ENCODE measurements at regions not wholly inside any gene's neighbourhood (a gene's known extent, or its start where the extent isn't known, plus 50 kb on each side); places are given as distances from the start of the nearest gene placed in this dataset.

GRCh38 chr6:133644548-133644891, 244.4 kb upstream of the TCF21 start:
- Histone ChIP-seq H3K4me3 (ENCODE audit: low read depth in 1 of 2, low read length in 2 of 2) (no peak overlapping the region), H3K4me1 (ENCODE audit: control insufficient read depth in 2 of 2, insufficient read depth in 2 of 2, low read length in 1 of 2) (no peaks in the 10 kb centered on the region), H3K27ac (ENCODE audit: low read depth in 2 of 2, low read length in 1 of 2) (no peak overlapping the region), H3K27me3 (ENCODE audit: control insufficient read depth in 1 of 2, insufficient read depth in 2 of 2, low read length in 2 of 2) (no peaks in the 10 kb centered on the region), H3K36me3 (ENCODE audit: control insufficient read depth in 2 of 2, insufficient read depth in 2 of 2, low read length in 1 of 2) (no peaks in the 10 kb centered on the region), H3K9me3 (ENCODE audit: control insufficient read depth in 2 of 2, insufficient read depth in 1 of 2, low read depth in 1 of 2, low read length in 1 of 2) (no peaks in the 10 kb centered on the region)
- WGBS, 2 donors, result 61 to 67% methylated on average over 4 of the region's 4 CpGs

GRCh38 chr6:133644892-133645619, 243.9 kb upstream of the TCF21 start:
- Histone ChIP-seq H3K27me3 (ENCODE audit: control insufficient read depth in 1 of 2, insufficient read depth in 2 of 2, low read length in 2 of 2) (no peaks in the 10 kb centered on the region), H3K36me3 (ENCODE audit: control insufficient read depth in 2 of 2, insufficient read depth in 2 of 2, low read length in 1 of 2) (no peaks in the 10 kb centered on the region), H3K9me3 (ENCODE audit: control insufficient read depth in 2 of 2, insufficient read depth in 1 of 2, low read depth in 1 of 2, low read length in 1 of 2) (no peaks in the 10 kb centered on the region), H3K27ac (ENCODE audit: low read depth in 2 of 2, low read length in 1 of 2) (no peak overlapping the region), H3K4me3 (ENCODE audit: low read depth in 1 of 2, low read length in 2 of 2) (no peak overlapping the region), H3K4me1 (ENCODE audit: control insufficient read depth in 2 of 2, insufficient read depth in 2 of 2, low read length in 1 of 2) (no peaks in the 10 kb centered on the region)
- WGBS, 2 donors, result 34 to 40% methylated on average over 5 of the region's 5 CpGs

DNA sequence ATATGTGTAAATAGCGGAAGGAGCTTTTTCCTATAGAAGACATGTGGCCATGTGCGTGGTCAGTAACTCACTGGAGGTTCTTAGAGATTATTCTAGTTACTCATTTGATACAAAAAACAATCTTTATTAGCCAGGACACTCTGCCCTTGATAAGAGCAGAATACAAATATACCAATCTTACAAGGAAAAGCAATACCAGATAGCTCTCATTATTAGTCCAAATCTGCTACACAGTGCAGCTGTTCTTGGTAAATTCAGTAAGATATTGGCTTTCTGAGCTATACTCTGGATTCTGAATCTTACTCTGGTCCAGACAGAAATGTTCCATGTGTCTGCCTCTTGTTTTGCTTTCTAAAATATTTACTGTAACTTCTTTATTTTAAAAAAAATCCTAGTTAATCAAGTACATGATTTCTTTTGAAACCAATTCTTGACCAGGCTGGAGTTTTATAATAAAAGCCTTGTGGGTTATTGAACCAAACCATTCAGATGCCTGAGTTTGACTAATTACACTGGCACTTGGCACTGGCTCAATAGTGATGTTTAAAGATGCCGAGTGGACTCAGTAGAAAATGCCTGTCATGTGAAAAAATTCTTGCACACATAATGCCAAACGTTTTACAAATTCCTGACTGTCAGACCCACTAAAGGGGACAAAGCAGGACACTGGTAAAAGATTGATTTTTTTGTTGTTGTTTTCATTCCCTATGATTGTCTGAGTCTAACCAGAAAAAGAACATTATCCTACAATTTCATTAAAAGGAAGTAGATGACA, 242.8 kb upstream of the TCF21 start:
- Histone ChIP-seq H3K9me3 (ENCODE audit: control insufficient read depth in 2 of 2, insufficient read depth in 1 of 2, low read depth in 1 of 2, low read length in 1 of 2) (no peaks in the 10 kb centered on the region), H3K4me1 (ENCODE audit: control insufficient read depth in 2 of 2, insufficient read depth in 2 of 2, low read length in 1 of 2) (no peaks in the 10 kb centered on the region), H3K27me3 (ENCODE audit: control insufficient read depth in 1 of 2, insufficient read depth in 2 of 2, low read length in 2 of 2) (no peaks in the 10 kb centered on the region), H3K4me3 (ENCODE audit: low read depth in 1 of 2, low read length in 2 of 2) (no peak overlapping the region), H3K27ac (ENCODE audit: low read depth in 2 of 2, low read length in 1 of 2) (no peak overlapping the region), H3K36me3 (ENCODE audit: control insufficient read depth in 2 of 2, insufficient read depth in 2 of 2, low read length in 1 of 2) (no peaks in the 10 kb centered on the region)
- WGBS, 2 donors, result 42 to 44% methylated on average over 4 of the region's 4 CpGs

DNA sequence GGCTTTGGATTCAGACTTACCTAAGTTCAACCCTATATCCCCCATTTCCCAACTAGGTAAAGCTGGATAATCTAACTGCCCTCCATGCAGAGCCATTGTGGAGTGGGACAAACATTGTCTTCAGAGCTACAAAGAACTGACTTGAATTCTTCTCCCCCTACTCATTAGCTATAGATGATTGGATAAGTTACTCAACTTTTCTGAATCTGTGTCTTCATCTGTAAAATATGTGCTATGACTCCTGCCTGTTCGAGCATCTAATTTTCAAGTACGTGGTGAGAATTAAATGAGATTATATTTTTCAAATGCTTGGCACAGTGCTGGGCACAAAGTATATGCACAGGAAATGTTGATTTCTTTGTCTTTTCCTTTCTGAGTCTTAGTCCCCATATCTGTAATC, 240.3 kb upstream of the TCF21 start:
- H3K27me3 ChIP-seq (ENCODE audit: control insufficient read depth in 1 of 2, insufficient read depth in 2 of 2, low read length in 2 of 2), result no peaks in the 10 kb centered on the region
- H3K4me3 ChIP-seq (ENCODE audit: low read depth in 1 of 2, low read length in 2 of 2), result no peak overlapping the region
- H3K4me1 ChIP-seq (ENCODE audit: control insufficient read depth in 2 of 2, insufficient read depth in 2 of 2, low read length in 1 of 2), result no peaks in the 10 kb centered on the region
- WGBS, 2 donors, result 54 to 82% methylated on average over 2 of the region's 2 CpGs
- no peaks in the 10 kb centered on the region for H3K36me3 ChIP-seq (ENCODE audit: control insufficient read depth in 2 of 2, insufficient read depth in 2 of 2, low read length in 1 of 2)
- no peak overlapping the region for H3K27ac ChIP-seq (ENCODE audit: low read depth in 2 of 2, low read length in 1 of 2)
- no peaks in the 10 kb centered on the region for H3K9me3 ChIP-seq (ENCODE audit: control insufficient read depth in 2 of 2, insufficient read depth in 1 of 2, low read depth in 1 of 2, low read length in 1 of 2)

DNA sequence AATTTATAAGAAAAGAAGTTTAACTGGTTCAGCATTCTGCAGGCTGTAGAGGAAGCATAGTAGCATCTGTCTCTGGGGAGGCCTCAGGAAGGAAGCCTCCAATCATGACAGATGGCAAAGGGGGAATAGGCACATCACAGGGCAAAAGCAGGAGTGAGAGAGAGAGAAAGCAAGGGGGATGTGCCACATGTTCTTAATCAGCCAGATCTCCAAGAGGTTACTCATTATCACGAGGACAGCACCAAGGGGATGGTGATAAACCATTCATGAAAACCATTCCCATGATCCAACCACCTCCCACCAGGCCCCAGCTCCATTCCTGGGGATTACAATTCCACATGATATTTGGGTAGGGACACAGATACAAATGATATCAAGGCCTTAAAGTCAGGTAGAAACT, 217.5 kb upstream of the TCF21 start:
- 56 to 62% methylated on average over 1 of the region's 1 CpG for WGBS, 2 donors
- Histone ChIP-seq H3K36me3 (ENCODE audit: control insufficient read depth in 2 of 2, insufficient read depth in 2 of 2, low read length in 1 of 2) (no peaks in the 10 kb centered on the region), H3K4me1 (ENCODE audit: control insufficient read depth in 2 of 2, insufficient read depth in 2 of 2, low read length in 1 of 2) (no peaks in the 10 kb centered on the region), H3K9me3 (ENCODE audit: control insufficient read depth in 2 of 2, insufficient read depth in 1 of 2, low read depth in 1 of 2, low read length in 1 of 2) (peaks cover 0 to 2% of the 10 kb centered on the region in 2 donors), H3K27me3 (ENCODE audit: control insufficient read depth in 1 of 2, insufficient read depth in 2 of 2, low read length in 2 of 2) (no peaks in the 10 kb centered on the region), H3K27ac (ENCODE audit: low read depth in 2 of 2, low read length in 1 of 2) (no peak overlapping the region), H3K4me3 (ENCODE audit: low read depth in 1 of 2, low read length in 2 of 2) (no peak overlapping the region)

DNA sequence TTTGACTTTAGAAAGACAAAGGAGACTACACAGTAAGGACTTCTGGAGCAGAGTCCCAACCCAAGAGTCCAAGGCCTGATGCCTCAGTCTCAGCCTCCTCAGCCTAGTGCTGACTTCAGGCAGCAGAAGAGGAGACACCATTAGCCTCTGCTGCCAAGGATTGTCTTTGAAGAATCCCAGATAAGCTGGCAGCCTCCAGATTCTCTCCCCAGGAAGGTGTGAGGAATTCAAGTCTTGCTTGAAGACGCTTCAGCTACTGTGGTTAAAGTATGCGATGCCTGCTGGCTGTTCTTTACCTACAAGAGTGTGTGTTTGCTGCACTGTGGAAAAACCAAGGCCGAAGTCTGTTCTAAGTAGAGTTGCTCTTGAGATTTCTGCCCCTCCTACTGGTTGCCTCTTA, 215.9 kb upstream of the TCF21 start:
- Histone ChIP-seq H3K9me3 (ENCODE audit: control insufficient read depth in 2 of 2, insufficient read depth in 1 of 2, low read depth in 1 of 2, low read length in 1 of 2) (peaks cover 0 to 2% of the 10 kb centered on the region in 2 donors), H3K4me1 (ENCODE audit: control insufficient read depth in 2 of 2, insufficient read depth in 2 of 2, low read length in 1 of 2) (no peaks in the 10 kb centered on the region), H3K36me3 (ENCODE audit: control insufficient read depth in 2 of 2, insufficient read depth in 2 of 2, low read length in 1 of 2) (no peaks in the 10 kb centered on the region), H3K27ac (ENCODE audit: low read depth in 2 of 2, low read length in 1 of 2) (no peak overlapping the region), H3K27me3 (ENCODE audit: control insufficient read depth in 1 of 2, insufficient read depth in 2 of 2, low read length in 2 of 2) (no peaks in the 10 kb centered on the region), H3K4me3 (ENCODE audit: low read depth in 1 of 2, low read length in 2 of 2) (no peak overlapping the region)
- WGBS, 2 donors, result 84 to 87% methylated on average over 3 of the region's 3 CpGs

GRCh38 chr6:133674661-133675060, 214.3 kb upstream of the TCF21 start:
- Histone ChIP-seq H3K4me3 (ENCODE audit: low read depth in 1 of 2, low read length in 2 of 2) (no peak overlapping the region), H3K4me1 (ENCODE audit: control insufficient read depth in 2 of 2, insufficient read depth in 2 of 2, low read length in 1 of 2) (no peaks in the 10 kb centered on the region), H3K36me3 (ENCODE audit: control insufficient read depth in 2 of 2, insufficient read depth in 2 of 2, low read length in 1 of 2) (no peaks in the 10 kb centered on the region), H3K27me3 (ENCODE audit: control insufficient read depth in 1 of 2, insufficient read depth in 2 of 2, low read length in 2 of 2) (no peaks in the 10 kb centered on the region), H3K27ac (ENCODE audit: low read depth in 2 of 2, low read length in 1 of 2) (no peak overlapping the region), H3K9me3 (ENCODE audit: control insufficient read depth in 2 of 2, insufficient read depth in 1 of 2, low read depth in 1 of 2, low read length in 1 of 2) (peaks cover 0 to 2% of the 10 kb centered on the region in 2 donors)
- WGBS, 2 donors, result 47% methylated on average over 1 of the region's 1 CpG

- no peaks in the 10 kb centered on the region for H3K36me3 ChIP-seq (ENCODE audit: control insufficient read depth in 2 of 2, insufficient read depth in 2 of 2, low read length in 1 of 2)
Observed at GRCh38 chr6:133680994-133681393, 207.9 kb upstream of the TCF21 start.

DNA sequence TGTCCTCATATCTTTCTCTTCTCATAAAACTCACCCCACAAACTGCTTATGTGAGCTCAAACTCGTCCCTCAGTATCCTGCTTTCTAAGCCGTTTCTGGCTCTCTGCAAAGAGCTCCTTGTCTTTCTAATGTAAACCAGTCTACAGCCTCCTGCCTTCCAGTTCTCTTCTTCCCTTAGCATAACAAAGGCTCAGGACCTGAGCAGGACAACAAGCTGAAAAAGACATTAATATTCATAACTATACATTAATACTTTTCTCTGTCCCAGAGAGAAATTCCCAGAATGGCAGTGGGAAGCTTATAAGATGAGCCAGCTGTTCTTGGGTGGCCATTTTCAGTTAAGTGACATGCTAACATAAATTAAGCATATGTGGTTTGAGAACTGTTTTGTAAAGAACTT, 207.0 kb upstream of the TCF21 start:
- H3K27ac ChIP-seq (ENCODE audit: low read depth in 2 of 2, low read length in 1 of 2), result no peak overlapping the region
- no peaks in the 10 kb centered on the region for H3K36me3 ChIP-seq (ENCODE audit: control insufficient read depth in 2 of 2, insufficient read depth in 2 of 2, low read length in 1 of 2)
- H3K9me3 ChIP-seq (ENCODE audit: control insufficient read depth in 2 of 2, insufficient read depth in 1 of 2, low read depth in 1 of 2, low read length in 1 of 2), result no peaks in the 10 kb centered on the region
- WGBS, 2 donors, result 19 to 25% methylated on average over 2 of the region's 2 CpGs
- H3K4me3 ChIP-seq (ENCODE audit: low read depth in 1 of 2, low read length in 2 of 2), result no peak overlapping the region
- H3K27me3 ChIP-seq (ENCODE audit: control insufficient read depth in 1 of 2, insufficient read depth in 2 of 2, low read length in 2 of 2), result no peaks in the 10 kb centered on the region
- H3K4me1 ChIP-seq (ENCODE audit: control insufficient read depth in 2 of 2, insufficient read depth in 2 of 2, low read length in 1 of 2), result no peaks in the 10 kb centered on the region

More at GRCh38 chr6:133680994-133681393, 207.9 kb upstream of the TCF21 start:
- H3K4me1 ChIP-seq (ENCODE audit: control insufficient read depth in 2 of 2, insufficient read depth in 2 of 2, low read length in 1 of 2), result no peaks in the 10 kb centered on the region
- 94 to 95% methylated on average over 2 of the region's 2 CpGs for WGBS, 2 donors
- H3K27ac ChIP-seq (ENCODE audit: low read depth in 2 of 2, low read length in 1 of 2), result no peak overlapping the region
- no peak overlapping the region for H3K4me3 ChIP-seq (ENCODE audit: low read depth in 1 of 2, low read length in 2 of 2)
- no peaks in the 10 kb centered on the region for H3K27me3 ChIP-seq (ENCODE audit: control insufficient read depth in 1 of 2, insufficient read depth in 2 of 2, low read length in 2 of 2)
- H3K9me3 ChIP-seq (ENCODE audit: control insufficient read depth in 2 of 2, insufficient read depth in 1 of 2, low read depth in 1 of 2, low read length in 1 of 2), result no peaks in the 10 kb centered on the region

All from esophagus (tissue), 2 donors.